Esophagus (tissue), 2 donors: ENCODE measurements at regions not wholly inside any gene's neighbourhood (a gene's known extent, or its start where the extent isn't known, plus 50 kb on each side); places are given as distances from the start of the nearest gene placed in this dataset.

ENCODE experiments used
- H3K27ac ChIP-seq, 2 donors: one replicate each; pipeline ENCODE4 v1.5.1; 2013; ENCODE audit warnings: low read depth in 2 of 2, mild to moderate bottlenecking in 2 of 2, inconsistent platforms in 1 of 2, low read length in 1 of 2, moderate library complexity in 1 of 2
- H3K27me3 ChIP-seq, 2 donors: one replicate each; pipeline ENCODE4 v1.6.1; 2013; ENCODE audit warnings: low read length in 2 of 2, control low read depth in 1 of 2, mild to moderate bottlenecking in 1 of 2; ENCODE audit not compliant: insufficient read depth in 2 of 2, control insufficient read depth in 1 of 2
- H3K36me3 ChIP-seq, 2 donors: one replicate each; pipeline ENCODE4 v1.6.1; 2013; ENCODE audit warnings: low read length in 1 of 2; ENCODE audit not compliant: control insufficient read depth in 2 of 2, insufficient read depth in 2 of 2
- H3K4me1 ChIP-seq, 2 donors: one replicate each; pipeline ENCODE4 v1.6.1; 2013; ENCODE audit warnings: low read length in 1 of 2; ENCODE audit not compliant: control insufficient read depth in 2 of 2, insufficient read depth in 2 of 2
- H3K4me3 ChIP-seq, 2 donors: one replicate each; pipeline ENCODE4 v1.5.1; 2013; ENCODE audit warnings: low read length in 2 of 2, mild to moderate bottlenecking in 2 of 2, low read depth in 1 of 2, moderate library complexity in 1 of 2
- H3K9me3 ChIP-seq, 2 donors: one replicate each; pipeline ENCODE4 v1.6.1; 2013; ENCODE audit warnings: mild to moderate bottlenecking in 2 of 2, low read depth in 1 of 2, low read length in 1 of 2, moderate library complexity in 1 of 2; ENCODE audit not compliant: control insufficient read depth in 2 of 2, insufficient read depth in 1 of 2
- WGBS, 2 donors: extraction: QIAGEN DNeasy Blood & Tissue Kit; methylation state at CpG; one replicate each; pipeline ENCODE4 v1.1.7; 2013; 5-methylcytosine and 5-hydroxymethylcytosine counted together
- donor health status: healthy with polysubstance abuse.
- donor health status: Bipolar disorder and iron deficiency.

DNA sequence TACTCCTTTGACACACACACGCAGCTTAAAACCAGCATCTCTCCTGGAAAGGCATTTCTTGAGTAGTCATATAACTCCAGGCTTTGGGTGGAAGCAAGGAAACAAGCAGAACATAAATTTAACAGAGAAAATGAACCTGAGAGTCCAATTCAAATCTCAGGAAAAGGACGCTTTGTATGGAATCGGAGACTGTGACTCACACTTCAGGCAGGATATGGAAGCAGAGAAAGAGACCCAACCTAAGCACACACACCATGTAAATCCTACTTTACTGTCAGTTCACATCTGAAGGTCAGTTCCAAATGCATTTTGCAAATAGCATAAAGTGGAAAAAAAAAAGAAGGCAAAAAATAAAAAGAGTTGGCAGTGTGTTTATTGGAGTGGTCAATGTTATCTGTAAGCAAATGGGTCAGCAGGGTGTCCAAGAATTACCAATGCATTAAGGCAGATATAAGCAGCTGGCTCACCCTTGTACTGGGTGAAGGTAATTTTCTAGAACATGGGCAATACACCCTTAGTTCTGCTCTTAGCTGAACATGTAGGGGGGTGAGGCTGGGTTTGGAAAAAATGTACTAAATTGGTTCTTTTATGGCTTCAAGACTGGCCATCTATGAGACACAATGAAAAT is 283.7 kb upstream of the NT5E start:
- WGBS, 2 donors: 89 to 91% methylated on average over 3 of the region's 3 CpGs
- H3K4me3 ChIP-seq: no peak overlapping the region
- H3K27me3 ChIP-seq: no peaks in the 10 kb centered on the region

DNA sequence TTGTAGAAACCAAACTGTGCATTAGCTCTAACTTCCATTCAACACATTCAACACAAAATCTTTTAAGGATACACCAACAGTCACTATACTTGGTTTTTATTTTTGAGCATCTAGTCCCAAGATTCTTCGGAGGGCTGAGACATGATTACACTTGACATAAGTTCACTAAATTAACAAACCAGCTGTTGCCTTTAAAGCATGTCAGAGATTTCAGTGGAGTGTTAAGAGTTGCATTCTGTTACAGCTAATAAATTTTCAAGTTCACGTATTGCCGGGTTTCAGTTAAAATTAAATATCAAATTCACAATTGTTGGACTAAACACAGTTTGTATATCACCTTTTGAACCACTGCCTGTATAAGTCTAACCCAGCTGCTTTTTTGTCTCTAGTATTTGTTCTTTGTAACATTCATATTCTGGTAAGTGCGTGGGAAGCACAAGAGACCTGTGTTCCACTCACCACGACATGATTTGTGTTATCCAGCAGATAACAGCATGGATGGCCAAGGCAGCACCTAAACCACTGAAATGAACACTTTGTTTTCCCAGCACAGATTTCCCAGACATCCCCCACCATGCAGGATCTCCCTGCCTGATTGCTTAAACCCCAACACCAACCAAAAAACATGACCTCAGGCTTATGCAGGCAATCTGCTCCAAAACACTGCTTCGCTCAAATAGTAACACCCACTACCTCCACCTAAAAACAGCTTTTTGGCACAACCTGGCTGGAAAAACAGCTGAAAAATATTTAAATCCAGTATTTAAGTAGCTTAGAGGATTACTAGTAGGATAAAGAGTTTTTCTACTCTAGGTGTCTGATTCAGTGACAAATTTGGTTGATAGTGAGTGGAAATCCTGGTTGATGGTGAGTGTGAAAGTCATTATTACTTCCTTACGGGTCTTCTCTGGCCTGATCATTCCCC is 286.5 kb upstream of the NT5E start:
- Histone ChIP-seq H3K4me3 (no peak overlapping the region), H3K36me3 (no peaks in the 10 kb centered on the region), H3K9me3 (no peaks in the 10 kb centered on the region), H3K27me3 (no peaks in the 10 kb centered on the region), H3K4me1 (peaks cover 0 to 2% of the 10 kb centered on the region in 2 donors), H3K27ac (no peak overlapping the region)
- 58 to 70% methylated on average over 7 of the region's 7 CpGs for WGBS, 2 donors

More for the DNA sequence above, 283.7 kb upstream of the NT5E start:
- no peak overlapping the region for H3K27ac ChIP-seq
- H3K4me1 ChIP-seq: peaks cover 0 to 2% of the 10 kb centered on the region in 2 donors
- H3K36me3 ChIP-seq: no peaks in the 10 kb centered on the region
- H3K9me3 ChIP-seq: no peaks in the 10 kb centered on the region

- no peaks in the 10 kb centered on the region for H3K27me3 ChIP-seq
- H3K9me3 ChIP-seq: no peaks in the 10 kb centered on the region
- no peak overlapping the region for H3K4me3 ChIP-seq
- 49 to 51% methylated on average over 2 of the region's 2 CpGs for WGBS, 2 donors
- H3K27ac ChIP-seq: no peak overlapping the region
- H3K36me3 ChIP-seq: no peaks in the 10 kb centered on the region
- no peaks in the 10 kb centered on the region for H3K4me1 ChIP-seq
Measured at GRCh38 chr6:85157311-85157710, 292.6 kb upstream of the NT5E start.

GRCh38 chr6:85143676-85144075 is 306.2 kb upstream of the NT5E start:
- Histone ChIP-seq H3K9me3 (no peaks in the 10 kb centered on the region), H3K27ac (no peak overlapping the region), H3K4me3 (no peak overlapping the region), H3K4me1 (no peaks in the 10 kb centered on the region), H3K36me3 (no peaks in the 10 kb centered on the region), H3K27me3 (no peaks in the 10 kb centered on the region)
- WGBS, 2 donors: 41 to 42% methylated on average over 2 of the region's 2 CpGs

DNA sequence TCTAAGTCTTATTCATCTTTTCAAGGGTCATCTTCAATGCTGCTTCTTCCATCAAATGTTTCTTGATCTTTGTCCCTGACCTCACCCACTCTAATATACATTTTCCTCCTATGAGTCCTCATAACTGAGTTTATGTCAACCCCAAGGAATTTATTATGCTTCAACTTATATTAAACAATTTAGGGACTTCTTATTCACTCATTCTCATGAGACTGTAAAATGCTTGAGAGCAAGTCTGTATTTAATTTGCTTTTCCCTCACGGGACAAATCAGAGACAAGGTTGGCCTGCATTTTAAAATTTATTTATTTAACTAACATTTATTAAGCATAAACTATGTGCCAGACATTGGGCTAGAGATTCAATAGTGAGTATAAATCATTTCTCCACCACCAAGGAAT is 312.0 kb upstream of the NT5E start:
- Histone ChIP-seq H3K27me3 (no peaks in the 10 kb centered on the region), H3K9me3 (no peaks in the 10 kb centered on the region), H3K36me3 (no peaks in the 10 kb centered on the region), H3K4me3 (no peak overlapping the region), H3K27ac (no peak overlapping the region), H3K4me1 (no peaks in the 10 kb centered on the region)
- WGBS, 2 donors: 68 to 77% methylated on average over 1 of the region's 1 CpG

DNA sequence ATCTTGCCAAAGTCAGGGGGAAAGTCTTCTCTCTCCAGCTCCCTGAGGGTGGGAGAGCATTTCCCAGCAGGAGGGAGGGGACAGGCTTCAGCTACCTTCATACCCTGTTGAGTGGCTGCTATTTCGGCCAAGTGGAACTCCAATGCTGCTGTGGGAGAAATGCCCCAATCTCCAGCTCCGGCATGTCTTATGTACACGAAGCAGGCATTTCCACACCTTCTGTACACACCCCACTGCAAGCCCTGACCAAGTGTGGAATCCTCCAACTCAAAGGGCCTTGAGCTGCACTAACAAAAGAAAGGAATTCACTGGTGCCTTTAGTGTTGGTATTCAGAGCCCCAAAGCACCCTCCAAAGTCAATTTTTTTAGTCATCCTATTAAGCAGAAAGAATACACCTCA is 313.6 kb upstream of the NT5E start:
- Histone ChIP-seq H3K9me3 (no peaks in the 10 kb centered on the region), H3K36me3 (no peaks in the 10 kb centered on the region), H3K4me1 (no peaks in the 10 kb centered on the region), H3K27ac (no peak overlapping the region), H3K4me3 (no peak overlapping the region), H3K27me3 (no peaks in the 10 kb centered on the region)
- 36 to 48% methylated on average over 3 of the region's 3 CpGs for WGBS, 2 donors

GRCh38 chr6:85135376-85136094 is 314.3 kb upstream of the NT5E start:
- WGBS, 2 donors: 20 to 31% methylated on average over 1 of the region's 1 CpG
- H3K4me1 ChIP-seq: no peaks in the 10 kb centered on the region
- H3K27ac ChIP-seq: no peak overlapping the region
- no peak overlapping the region for H3K4me3 ChIP-seq
- H3K9me3 ChIP-seq: no peaks in the 10 kb centered on the region
- no peaks in the 10 kb centered on the region for H3K36me3 ChIP-seq
- no peaks in the 10 kb centered on the region for H3K27me3 ChIP-seq

DNA sequence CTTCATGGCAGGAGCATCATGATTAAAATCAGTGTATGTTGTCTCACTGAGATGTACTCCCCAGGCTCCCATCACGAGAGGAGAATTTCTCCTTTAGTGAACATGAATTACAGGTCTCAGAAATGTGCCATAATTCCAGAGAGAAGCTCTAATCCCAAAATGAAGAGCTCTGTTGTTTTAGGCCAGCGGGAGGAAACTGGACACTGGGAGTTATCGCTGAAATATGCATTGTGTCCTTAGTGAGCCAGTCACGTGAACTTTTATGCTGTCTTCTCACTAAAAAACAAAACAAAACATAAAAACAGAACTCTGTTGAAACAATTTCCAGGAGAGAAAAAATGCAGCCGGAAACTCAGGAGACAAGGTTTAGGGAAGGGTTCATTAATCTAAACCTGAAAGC is 315.7 kb upstream of the NT5E start:
- Histone ChIP-seq H3K36me3 (no peaks in the 10 kb centered on the region), H3K4me3 (no peak overlapping the region), H3K27ac (no peak overlapping the region), H3K9me3 (no peaks in the 10 kb centered on the region), H3K27me3 (no peaks in the 10 kb centered on the region), H3K4me1 (no peaks in the 10 kb centered on the region)
- WGBS, 2 donors: 79 to 80% methylated on average over 5 of the region's 5 CpGs

DNA sequence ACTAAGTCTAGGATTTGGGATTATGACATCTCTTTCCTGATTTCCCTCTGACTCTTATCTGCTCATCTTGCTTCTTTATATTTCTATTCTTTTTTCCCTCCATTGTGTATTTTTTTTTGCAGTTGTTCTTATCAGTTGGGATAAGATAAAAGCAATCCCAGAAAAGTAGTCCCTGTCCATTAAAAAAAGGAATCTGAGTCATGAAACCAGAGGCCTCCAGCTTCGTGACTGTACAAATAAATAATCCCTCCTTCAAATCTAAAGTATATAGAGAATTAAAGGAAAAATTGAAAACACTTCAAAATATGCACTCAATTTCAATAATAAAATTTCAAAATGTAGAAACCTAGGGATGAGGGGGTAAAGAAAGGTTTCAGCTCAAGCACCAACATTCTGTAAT is 317.8 kb upstream of the NT5E start:
- no peak overlapping the region for H3K27ac ChIP-seq
- H3K36me3 ChIP-seq: no peaks in the 10 kb centered on the region
- no peaks in the 10 kb centered on the region for H3K27me3 ChIP-seq
- H3K4me1 ChIP-seq: no peaks in the 10 kb centered on the region
- WGBS, 2 donors: 46 to 50% methylated on average over 1 of the region's 1 CpG
- H3K9me3 ChIP-seq: peaks cover 0 to 4% of the 10 kb centered on the region in 2 donors
- no peak overlapping the region for H3K4me3 ChIP-seq
